ENCODE measurements at regions not wholly inside any gene's neighbourhood (a gene's known extent, or its start where the extent isn't known, plus 50 kb on each side); places are given as distances from the start of the nearest gene placed in this dataset.

DNA sequence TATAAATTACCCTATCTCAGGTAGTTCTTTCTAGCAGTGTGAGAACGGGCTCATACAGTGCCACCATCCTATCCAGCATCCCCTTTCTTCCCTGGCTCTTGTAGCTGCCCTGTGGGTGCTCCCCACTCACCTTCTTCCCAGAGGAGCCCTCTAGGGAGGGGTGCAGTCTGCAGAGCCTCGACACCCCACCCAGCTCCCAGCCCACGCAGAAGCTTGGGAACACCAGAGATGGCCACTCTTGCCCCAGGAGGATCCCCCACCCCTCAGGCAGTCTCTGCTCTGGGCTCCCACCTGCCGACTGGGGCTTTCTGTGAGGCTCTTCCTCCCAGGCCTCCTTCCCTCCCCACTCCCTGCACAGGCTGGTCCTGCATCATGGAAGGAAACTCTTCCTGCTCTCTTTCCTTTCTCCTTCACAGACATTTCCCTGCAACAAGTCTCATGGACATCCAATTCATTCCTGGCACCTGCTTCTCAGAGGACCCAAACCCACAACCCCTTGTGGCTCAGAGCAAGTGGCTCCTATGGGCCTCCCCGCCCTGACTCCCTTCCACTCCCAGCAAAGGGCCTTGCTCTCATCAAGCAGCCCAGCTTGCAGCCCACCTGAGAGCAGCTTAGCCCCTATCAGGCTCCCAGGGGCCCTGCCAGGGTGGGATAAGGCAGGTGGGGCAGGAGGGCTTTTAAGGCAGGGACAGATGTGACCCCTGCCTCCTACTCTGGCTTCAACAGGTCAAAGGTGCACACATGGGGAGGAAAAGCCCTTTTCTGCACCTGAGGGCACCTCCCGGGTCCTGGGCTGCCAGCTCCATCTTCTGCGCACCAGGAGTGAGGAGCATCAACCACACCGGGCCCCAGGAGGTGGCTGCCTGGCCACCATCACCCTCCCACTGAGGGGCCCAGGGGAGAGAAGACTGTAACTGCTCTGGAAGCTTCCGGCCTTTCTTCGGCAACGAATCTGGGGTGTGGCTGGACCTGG is 263.8 kb upstream of the TNRC6C start (continued):
- TF ChIP-seq, protein P1, sequence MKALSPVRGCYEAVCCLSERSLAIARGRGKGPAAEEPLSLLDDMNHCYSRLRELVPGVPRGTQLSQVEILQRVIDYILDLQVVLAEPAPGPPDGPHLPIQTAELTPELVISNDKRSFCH (CRISPR knock-in tag; IDR thresholded peaks at IDR 0.05), result no peak
- TF ChIP-seq, protein P1 (tag; IDR thresholded peaks at IDR 0.05), result no peak
- TF ChIP-seq, protein P2, sequence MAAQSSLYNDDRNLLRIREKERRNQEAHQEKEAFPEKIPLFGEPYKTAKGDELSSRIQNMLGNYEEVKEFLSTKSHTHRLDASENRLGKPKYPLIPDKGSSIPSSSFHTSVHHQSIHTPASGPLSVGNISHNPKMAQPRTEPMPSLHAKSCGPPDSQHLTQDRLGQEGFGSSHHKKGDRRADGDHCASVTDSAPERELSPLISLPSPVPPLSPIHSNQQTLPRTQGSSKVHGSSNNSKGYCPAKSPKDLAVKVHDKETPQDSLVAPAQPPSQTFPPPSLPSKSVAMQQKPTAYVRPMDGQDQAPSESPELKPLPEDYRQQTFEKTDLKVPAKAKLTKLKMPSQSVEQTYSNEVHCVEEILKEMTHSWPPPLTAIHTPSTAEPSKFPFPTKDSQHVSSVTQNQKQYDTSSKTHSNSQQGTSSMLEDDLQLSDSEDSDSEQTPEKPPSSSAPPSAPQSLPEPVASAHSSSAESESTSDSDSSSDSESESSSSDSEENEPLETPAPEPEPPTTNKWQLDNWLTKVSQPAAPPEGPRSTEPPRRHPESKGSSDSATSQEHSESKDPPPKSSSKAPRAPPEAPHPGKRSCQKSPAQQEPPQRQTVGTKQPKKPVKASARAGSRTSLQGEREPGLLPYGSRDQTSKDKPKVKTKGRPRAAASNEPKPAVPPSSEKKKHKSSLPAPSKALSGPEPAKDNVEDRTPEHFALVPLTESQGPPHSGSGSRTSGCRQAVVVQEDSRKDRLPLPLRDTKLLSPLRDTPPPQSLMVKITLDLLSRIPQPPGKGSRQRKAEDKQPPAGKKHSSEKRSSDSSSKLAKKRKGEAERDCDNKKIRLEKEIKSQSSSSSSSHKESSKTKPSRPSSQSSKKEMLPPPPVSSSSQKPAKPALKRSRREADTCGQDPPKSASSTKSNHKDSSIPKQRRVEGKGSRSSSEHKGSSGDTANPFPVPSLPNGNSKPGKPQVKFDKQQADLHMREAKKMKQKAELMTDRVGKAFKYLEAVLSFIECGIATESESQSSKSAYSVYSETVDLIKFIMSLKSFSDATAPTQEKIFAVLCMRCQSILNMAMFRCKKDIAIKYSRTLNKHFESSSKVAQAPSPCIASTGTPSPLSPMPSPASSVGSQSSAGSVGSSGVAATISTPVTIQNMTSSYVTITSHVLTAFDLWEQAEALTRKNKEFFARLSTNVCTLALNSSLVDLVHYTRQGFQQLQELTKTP (IDR thresholded peaks at IDR 0.05; ENCODE audit: low read depth in 1 of 2, partially characterized antibody in 2 of 2), result no peak
- TF ChIP-seq, protein P3, sequence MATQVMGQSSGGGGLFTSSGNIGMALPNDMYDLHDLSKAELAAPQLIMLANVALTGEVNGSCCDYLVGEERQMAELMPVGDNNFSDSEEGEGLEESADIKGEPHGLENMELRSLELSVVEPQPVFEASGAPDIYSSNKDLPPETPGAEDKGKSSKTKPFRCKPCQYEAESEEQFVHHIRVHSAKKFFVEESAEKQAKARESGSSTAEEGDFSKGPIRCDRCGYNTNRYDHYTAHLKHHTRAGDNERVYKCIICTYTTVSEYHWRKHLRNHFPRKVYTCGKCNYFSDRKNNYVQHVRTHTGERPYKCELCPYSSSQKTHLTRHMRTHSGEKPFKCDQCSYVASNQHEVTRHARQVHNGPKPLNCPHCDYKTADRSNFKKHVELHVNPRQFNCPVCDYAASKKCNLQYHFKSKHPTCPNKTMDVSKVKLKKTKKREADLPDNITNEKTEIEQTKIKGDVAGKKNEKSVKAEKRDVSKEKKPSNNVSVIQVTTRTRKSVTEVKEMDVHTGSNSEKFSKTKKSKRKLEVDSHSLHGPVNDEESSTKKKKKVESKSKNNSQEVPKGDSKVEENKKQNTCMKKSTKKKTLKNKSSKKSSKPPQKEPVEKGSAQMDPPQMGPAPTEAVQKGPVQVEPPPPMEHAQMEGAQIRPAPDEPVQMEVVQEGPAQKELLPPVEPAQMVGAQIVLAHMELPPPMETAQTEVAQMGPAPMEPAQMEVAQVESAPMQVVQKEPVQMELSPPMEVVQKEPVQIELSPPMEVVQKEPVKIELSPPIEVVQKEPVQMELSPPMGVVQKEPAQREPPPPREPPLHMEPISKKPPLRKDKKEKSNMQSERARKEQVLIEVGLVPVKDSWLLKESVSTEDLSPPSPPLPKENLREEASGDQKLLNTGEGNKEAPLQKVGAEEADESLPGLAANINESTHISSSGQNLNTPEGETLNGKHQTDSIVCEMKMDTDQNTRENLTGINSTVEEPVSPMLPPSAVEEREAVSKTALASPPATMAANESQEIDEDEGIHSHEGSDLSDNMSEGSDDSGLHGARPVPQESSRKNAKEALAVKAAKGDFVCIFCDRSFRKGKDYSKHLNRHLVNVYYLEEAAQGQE (IDR thresholded peaks at IDR 0.05; ENCODE audit: borderline replicate concordance), result no peak
- TF ChIP-seq, protein P3 (CRISPR knock-in tag; IDR thresholded peaks at IDR 0.05; ENCODE audit: low read depth), result no peak
- TF ChIP-seq ZNF12 (CRISPR knock-in tag; IDR thresholded peaks at IDR 0.05) (no peak), ZNF583 (CRISPR knock-in tag; IDR thresholded peaks at IDR 0.05) (no peak)
- TF ChIP-seq, protein P4, sequence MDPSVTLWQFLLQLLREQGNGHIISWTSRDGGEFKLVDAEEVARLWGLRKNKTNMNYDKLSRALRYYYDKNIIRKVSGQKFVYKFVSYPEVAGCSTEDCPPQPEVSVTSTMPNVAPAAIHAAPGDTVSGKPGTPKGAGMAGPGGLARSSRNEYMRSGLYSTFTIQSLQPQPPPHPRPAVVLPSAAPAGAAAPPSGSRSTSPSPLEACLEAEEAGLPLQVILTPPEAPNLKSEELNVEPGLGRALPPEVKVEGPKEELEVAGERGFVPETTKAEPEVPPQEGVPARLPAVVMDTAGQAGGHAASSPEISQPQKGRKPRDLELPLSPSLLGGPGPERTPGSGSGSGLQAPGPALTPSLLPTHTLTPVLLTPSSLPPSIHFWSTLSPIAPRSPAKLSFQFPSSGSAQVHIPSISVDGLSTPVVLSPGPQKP (CRISPR knock-in tag; IDR thresholded peaks at IDR 0.05), result no peak
